Lung (tissue), 11 donors: ENCODE measurements at regions not wholly inside any gene's neighbourhood (a gene's known extent, or its start where the extent isn't known, plus 50 kb on each side); places are given as distances from the start of the nearest gene placed in this dataset.

Experiments
- ATAC-seq: fragments of 200-7000 bp; cut with Tn5 transposase; one replicate; pipeline ENCODE4 v1.9.1; 2020; ENCODE audit warnings: moderate number of reproducible peaks; ENCODE audit not compliant: insufficient read depth, low FRiP score
- DNase-seq, 3 donors: peaks; one replicate each; pipeline ENCODE4 v3.0.0-alpha.2; 2013 to 2017
- H3K27ac ChIP-seq, 2 donors: one replicate each; pipeline ENCODE4 v1.5.1; 2013; ENCODE audit warnings: mild to moderate bottlenecking in 2 of 2, moderate library complexity in 2 of 2, control low read depth in 1 of 2, inconsistent platforms in 1 of 2, low read depth in 1 of 2, low read length in 1 of 2
- H3K27me3 ChIP-seq, 3 donors: one replicate each; pipeline ENCODE4 v1.5.1; 2013; ENCODE audit warnings: low read length in 2 of 3; ENCODE audit not compliant: control insufficient read depth in 3 of 3, insufficient read depth in 3 of 3
- H3K36me3 ChIP-seq, 4 donors: one replicate each; pipeline ENCODE4 v1.5.1; 2013; ENCODE audit warnings: low read length in 4 of 4, mild to moderate bottlenecking in 1 of 4, moderate library complexity in 1 of 4; ENCODE audit not compliant: control insufficient read depth in 4 of 4, insufficient read depth in 4 of 4
- H3K4me1 ChIP-seq, 5 donors: one replicate each; pipeline ENCODE4 v1.5.1; 2013; ENCODE audit warnings: low read length in 5 of 5, mild to moderate bottlenecking in 2 of 5, moderate library complexity in 1 of 5; ENCODE audit not compliant: control insufficient read depth in 5 of 5, insufficient read depth in 5 of 5
- H3K4me3 ChIP-seq: one replicate; pipeline ENCODE4 v1.5.1; 2013; ENCODE audit warnings: mild to moderate bottlenecking, control low read depth, moderate library complexity
- H3K9ac ChIP-seq, 2 donors: one replicate each; pipeline ENCODE4 v1.5.1; 2013; ENCODE audit warnings: low read length in 2 of 2, control low read depth in 1 of 2; ENCODE audit not compliant: insufficient read depth in 1 of 2
- H3K9me3 ChIP-seq, 4 donors: one replicate each; pipeline ENCODE4 v1.5.1; 2013; ENCODE audit warnings: low read length in 3 of 4, mild to moderate bottlenecking in 1 of 4, moderate library complexity in 1 of 4; ENCODE audit not compliant: control insufficient read depth in 4 of 4, insufficient read depth in 3 of 4
- WGBS, 2 donors: extraction: QIAGEN DNeasy Blood & Tissue Kit; methylation state at CpG; one replicate each; pipeline ENCODE4 v1.1.7; 2013; 5-methylcytosine and 5-hydroxymethylcytosine counted together
- TF ChIP-seq, protein P1 (sequence below): IDR thresholded peaks from 2 replicates; pipeline ENCODE4 v1.5.1; 2012; ENCODE audit warnings: mild to moderate bottlenecking; ENCODE audit errors: control extremely low read depth, extremely low read depth
- donor health status: control.
- donor health status: control.
- donor health status: Bipolar disorder and iron deficiency.
- donor health status: healthy.
- donor health status: DM: yes; HTN: yes; CAD: no.

DNA sequence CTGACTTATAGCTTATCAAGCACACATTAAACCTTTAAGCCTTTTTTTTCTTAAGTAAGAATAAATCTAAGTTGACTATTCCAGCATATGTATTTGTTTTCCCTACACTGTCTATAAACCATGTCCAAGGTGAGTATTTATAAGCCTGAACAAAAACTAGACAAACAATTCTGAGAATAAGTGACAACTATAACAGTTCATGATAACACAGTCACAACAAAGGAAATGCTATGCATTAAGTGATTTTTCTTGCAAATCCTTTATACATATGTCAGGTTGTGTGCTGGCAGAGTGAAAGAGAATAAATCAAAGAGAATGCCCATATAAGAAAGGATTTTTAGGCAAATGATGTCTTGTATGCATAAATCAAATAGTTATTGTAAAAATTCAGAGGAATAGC lies 408.8 kb upstream of the KIF2A start:
- TF ChIP-seq, protein P1, sequence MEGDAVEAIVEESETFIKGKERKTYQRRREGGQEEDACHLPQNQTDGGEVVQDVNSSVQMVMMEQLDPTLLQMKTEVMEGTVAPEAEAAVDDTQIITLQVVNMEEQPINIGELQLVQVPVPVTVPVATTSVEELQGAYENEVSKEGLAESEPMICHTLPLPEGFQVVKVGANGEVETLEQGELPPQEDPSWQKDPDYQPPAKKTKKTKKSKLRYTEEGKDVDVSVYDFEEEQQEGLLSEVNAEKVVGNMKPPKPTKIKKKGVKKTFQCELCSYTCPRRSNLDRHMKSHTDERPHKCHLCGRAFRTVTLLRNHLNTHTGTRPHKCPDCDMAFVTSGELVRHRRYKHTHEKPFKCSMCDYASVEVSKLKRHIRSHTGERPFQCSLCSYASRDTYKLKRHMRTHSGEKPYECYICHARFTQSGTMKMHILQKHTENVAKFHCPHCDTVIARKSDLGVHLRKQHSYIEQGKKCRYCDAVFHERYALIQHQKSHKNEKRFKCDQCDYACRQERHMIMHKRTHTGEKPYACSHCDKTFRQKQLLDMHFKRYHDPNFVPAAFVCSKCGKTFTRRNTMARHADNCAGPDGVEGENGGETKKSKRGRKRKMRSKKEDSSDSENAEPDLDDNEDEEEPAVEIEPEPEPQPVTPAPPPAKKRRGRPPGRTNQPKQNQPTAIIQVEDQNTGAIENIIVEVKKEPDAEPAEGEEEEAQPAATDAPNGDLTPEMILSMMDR = no peak
- DNase-seq (no peak), ATAC-seq (no peak)
- Histone ChIP-seq H3K9me3 (peaks cover 0 to 9% (median 0%) of the 10 kb centered on the region in 4 donors), H3K4me1 (no peaks in the 10 kb centered on the region), H3K27me3 (peaks cover 0 to 16% (median 0%) of the 10 kb centered on the region in 3 donors), H3K27ac (no peak overlapping the region), H3K4me3 (no peak overlapping the region), H3K36me3 (no peaks in the 10 kb centered on the region), H3K9ac (no peak overlapping the region)

DNA sequence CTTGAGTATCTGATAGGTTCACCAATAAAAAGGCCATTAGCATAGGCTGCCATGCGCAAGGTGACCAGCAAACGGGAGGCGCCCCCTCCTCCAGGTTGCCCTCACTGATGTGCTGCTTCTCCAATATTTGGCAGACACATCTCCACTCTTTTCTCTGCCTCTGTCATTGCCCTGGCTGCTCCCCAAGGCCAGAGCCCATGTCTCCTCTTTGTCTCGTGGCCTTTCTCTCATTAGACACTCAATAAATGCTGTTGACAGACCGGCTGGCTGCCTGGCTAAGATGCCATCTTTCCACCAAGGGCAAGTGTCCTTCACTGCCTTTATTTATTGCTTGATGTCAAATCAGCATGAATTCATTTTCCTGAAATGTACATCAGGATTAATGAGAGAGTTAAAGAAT lies 404.0 kb upstream of the KIF2A start:
- Histone ChIP-seq H3K4me1 (no peaks in the 10 kb centered on the region), H3K27me3 (peaks cover 0 to 22% (median 0%) of the 10 kb centered on the region in 3 donors), H3K36me3 (no peaks in the 10 kb centered on the region), H3K27ac (no peak overlapping the region), H3K4me3 (no peak overlapping the region), H3K9ac (no peak overlapping the region), H3K9me3 (no peaks in the 10 kb centered on the region)
- 89 to 93% methylated on average over 5 of the region's 5 CpGs for WGBS, 2 donors
- TF ChIP-seq, protein P1 = no peak
- ATAC-seq (no peak), DNase-seq (no peak)

DNA sequence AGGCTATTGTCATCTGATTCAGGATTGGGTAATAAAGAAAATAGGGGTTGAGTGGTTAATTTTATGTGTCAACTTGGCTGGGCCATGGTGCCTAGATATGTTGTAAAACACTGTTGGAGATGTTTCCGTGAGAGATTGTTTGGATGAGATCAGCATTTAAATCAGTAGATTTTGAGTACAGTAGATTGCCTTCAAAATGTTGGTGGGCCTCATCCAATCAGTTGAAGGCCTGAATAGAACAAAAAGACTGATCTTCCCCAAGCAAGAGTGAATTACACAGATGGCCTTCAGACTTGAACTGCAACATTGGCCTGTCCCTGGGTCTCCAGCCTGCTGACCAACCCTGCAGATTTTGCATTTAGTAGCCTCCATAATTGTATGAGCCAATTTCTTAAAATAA lies 401.3 kb upstream of the KIF2A start:
- ATAC-seq (no peak), DNase-seq (no peak)
- no peaks in the 10 kb centered on the region for H3K4me1 ChIP-seq
- no peak overlapping the region for H3K9ac ChIP-seq
- no peaks in the 10 kb centered on the region for H3K36me3 ChIP-seq
- 94 to 100% methylated on average over 1 of the region's 1 CpG for WGBS, 2 donors
- H3K27me3 ChIP-seq = peaks cover 0 to 11% (median 0%) of the 10 kb centered on the region in 3 donors
- no peak overlapping the region for H3K4me3 ChIP-seq
- no peak overlapping the region for H3K27ac ChIP-seq
- TF ChIP-seq, protein P1 = no peak
- H3K9me3 ChIP-seq = no peaks in the 10 kb centered on the region

DNA sequence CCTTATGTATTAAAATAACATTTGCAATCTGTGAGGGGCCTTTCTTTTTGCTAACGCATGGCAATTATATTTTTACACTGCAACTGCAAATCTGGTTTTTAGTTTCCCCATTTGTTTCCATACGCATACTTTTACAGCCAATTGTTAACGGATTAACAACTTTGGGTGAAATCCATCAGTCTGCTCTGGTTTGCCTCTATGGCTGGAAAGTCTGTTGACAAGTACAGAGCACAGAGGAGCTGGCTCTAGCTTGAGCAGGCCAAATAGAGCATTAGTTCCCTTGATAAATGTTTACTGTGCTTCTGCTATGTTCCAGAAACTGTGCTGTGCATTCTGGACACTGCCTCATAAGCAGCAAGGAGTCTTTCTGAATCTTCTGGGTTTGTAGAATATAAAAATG lies 400.4 kb upstream of the KIF2A start:
- Histone ChIP-seq H3K27me3 (peaks cover 0 to 6% (median 0%) of the 10 kb centered on the region in 3 donors), H3K9ac (no peak overlapping the region), H3K4me1 (no peaks in the 10 kb centered on the region), H3K36me3 (no peaks in the 10 kb centered on the region), H3K4me3 (no peak overlapping the region), H3K9me3 (no peaks in the 10 kb centered on the region), H3K27ac (no peak overlapping the region)
- no peak for DNase-seq
- ATAC-seq = no peak
- 87 to 94% methylated on average over 3 of the region's 3 CpGs for WGBS, 2 donors
- TF ChIP-seq, protein P1 = no peak
